ENCODE measurements at regions not wholly inside any gene's neighbourhood (a gene's known extent, or its start where the extent isn't known, plus 50 kb on each side); places are given as distances from the start of the nearest gene placed in this dataset.

- no peak overlapping the region for H3K27ac ChIP-seq
- intact Hi-C loops (cut with DNase I), result no loop called here
- no peaks in the 10 kb centered on the region for H3K4me1 ChIP-seq
- 37 to 44% methylated on average over 5 of the region's 5 CpGs for WGBS, 2 donors
- ATAC-seq (no peak), DNase-seq (no peak)
- H3K27me3 ChIP-seq, result peaks cover 0 to 4% (median 0%) of the 10 kb centered on the region in 7 donors
- H3K4me3 ChIP-seq, result no peak overlapping the region
- peaks cover 0 to 15% (median 0%) of the 10 kb centered on the region in 11 donors for H3K9me3 ChIP-seq
- no peaks in the 10 kb centered on the region for H3K36me3 ChIP-seq
- TF ChIP-seq CTCF (IDR thresholded peaks at IDR 0.05), result no peak
Measured at GRCh38 chr9:32918628-32919027, 82.8 kb downstream of the APTX start.
